ENCODE measurements at regions not wholly inside any gene's neighbourhood (a gene's known extent, or its start where the extent isn't known, plus 50 kb on each side); places are given as distances from the start of the nearest gene placed in this dataset.

GRCh38 chr12:118480235-118480634, 103.9 kb downstream of the SUDS3 start:
- TF ChIP-seq CTCF (conservative IDR thresholded peaks at IDR 0.05): no peak
- no peak for TF ChIP-seq EZH2 (IDR thresholded peaks at IDR 0.05; ENCODE audit: low read depth)

Measured in PC-9 (cell line).